ENCODE measurements at regions not wholly inside any gene's neighbourhood (a gene's known extent, or its start where the extent isn't known, plus 50 kb on each side); places are given as distances from the start of the nearest gene placed in this dataset.

- TF ChIP-seq EZH2phosphoT487 (IDR thresholded peaks at IDR 0.05; ENCODE audit: borderline replicate concordance, low read length) (no peak), EZH2 (IDR thresholded peaks at IDR 0.05; ENCODE audit: low read length, unreplicated experiment) (no peak), CTCF (conservative IDR thresholded peaks at IDR 0.05; ENCODE audit: low read depth, low read length) (no peak)
- POLR2A ChIA-PET (ENCODE audit: unreplicated experiment), result no interaction called here
These were observed 130.6 kb upstream of the NKX1-1 start for GRCh38 chr4:1536579-1537409.

GRCh38 chr4:1535926-1536578 lies 129.8 kb upstream of the NKX1-1 start:
- Histone ChIP-seq H2AFZ (ENCODE audit: low read length) (no peak overlapping the region), H3K27me3 (ENCODE audit: low read length) (no peaks in the 10 kb centered on the region), H3K9ac (ENCODE audit: low read length) (no peak overlapping the region), H4K20me1 (ENCODE audit: low read length) (no peaks in the 10 kb centered on the region), H3K79me2 (ENCODE audit: low read length) (no peaks in the 10 kb centered on the region), H3K4me3 (ENCODE audit: low read length) (no peak overlapping the region), H3K9me2 (replicated peaks; ENCODE audit: low read length) (no peaks in the 10 kb centered on the region), H3K27ac (ENCODE audit: low read length) (no peak overlapping the region), H3K4me2 (ENCODE audit: low read length) (no peak overlapping the region), H3F3A (ENCODE audit: low read length, unreplicated experiment) (no peaks in the 10 kb centered on the region), H3K4me1 (ENCODE audit: insufficient read depth, low read length) (peaks cover 10% of the 10 kb centered on the region), H3K36me3 (ENCODE audit: low read depth, low read length) (no peaks in the 10 kb centered on the region), H3K9me3 (ENCODE audit: low read length) (no peaks in the 10 kb centered on the region)
- no TSS peak for BruUV-seq (replicated peaks)
- POLR2A ChIA-PET (ENCODE audit: unreplicated experiment), result no interaction called here
- ATAC-seq (no peak), DNase-seq (no peak)
- CTCF ChIA-PET, result no interaction called here
- TF ChIP-seq EZH2 (IDR thresholded peaks at IDR 0.05; ENCODE audit: low read length, unreplicated experiment), result no peak
- no peak for TF ChIP-seq EZH2phosphoT487 (IDR thresholded peaks at IDR 0.05; ENCODE audit: borderline replicate concordance, low read length)
- no peak for TF ChIP-seq CTCF (conservative IDR thresholded peaks at IDR 0.05; ENCODE audit: low read depth, low read length)
- intact Hi-C loops (cut with micrococcal nuclease), result no loop called here

More at GRCh38 chr4:1536579-1537409, 130.6 kb upstream of the NKX1-1 start:
- ATAC-seq (no peak), DNase-seq (no peak)
- H3K36me3 ChIP-seq (ENCODE audit: low read depth, low read length), result no peaks in the 10 kb centered on the region
- H3K9me3 ChIP-seq (ENCODE audit: low read length), result no peaks in the 10 kb centered on the region
- peaks cover 18% of the 10 kb centered on the region for H3K4me1 ChIP-seq (ENCODE audit: insufficient read depth, low read length)
- no peaks in the 10 kb centered on the region for H3K27me3 ChIP-seq (ENCODE audit: low read length)
- no peaks in the 10 kb centered on the region for H4K20me1 ChIP-seq (ENCODE audit: low read length)
- H3K4me2 ChIP-seq (ENCODE audit: low read length), result no peak overlapping the region
- intact Hi-C loops (cut with micrococcal nuclease), result no loop called here
- no peak overlapping the region for H3K4me3 ChIP-seq (ENCODE audit: low read length)
- no peaks in the 10 kb centered on the region for H3K79me2 ChIP-seq (ENCODE audit: low read length)
- CTCF ChIA-PET, result no interaction called here
- no peak overlapping the region for H2AFZ ChIP-seq (ENCODE audit: low read length)
- BruUV-seq (replicated peaks), result no TSS peak
- H3K27ac ChIP-seq (ENCODE audit: low read length), result no peak overlapping the region
- H3F3A ChIP-seq (ENCODE audit: low read length, unreplicated experiment), result no peaks in the 10 kb centered on the region
- no peaks in the 10 kb centered on the region for H3K9me2 ChIP-seq (replicated peaks; ENCODE audit: low read length)
- H3K9ac ChIP-seq (ENCODE audit: low read length), result no peak overlapping the region

Data from PC-3 (cell line).